ENCODE measurements at regions not wholly inside any gene's neighbourhood (a gene's known extent, or its start where the extent isn't known, plus 50 kb on each side); places are given as distances from the start of the nearest gene placed in this dataset.
A peak's percentile ranks its signal among the peaks of the same experiment; 100 is the strongest.

- DNase-seq (ENCODE audit: low spot score): no peak
Measured at GRCh38 chr4:176507845-176508533, 188.2 kb downstream of the SPCS3 start.

- no peak for DNase-seq (ENCODE audit: low spot score)
Measured at GRCh38 chr4:176508780-176509331, 189.1 kb downstream of the SPCS3 start.

- no peak for DNase-seq (ENCODE audit: low spot score)
Measured at GRCh38 chr4:176525576-176525975, 205.8 kb downstream of the SPCS3 start.

- no peak for DNase-seq (ENCODE audit: low spot score)
Measured at GRCh38 chr4:176526704-176527103, 206.9 kb downstream of the SPCS3 start.

GRCh38 chr4:176529574-176529973, 209.8 kb downstream of the SPCS3 start:
- DNase-seq (ENCODE audit: low spot score): no peak

- DNase-seq (ENCODE audit: low spot score): no peak
Measured at GRCh38 chr4:176533159-176533558, 213.4 kb downstream of the SPCS3 start.

GRCh38 chr4:176534566-176534965, 214.8 kb downstream of the SPCS3 start:
- DNase-seq (ENCODE audit: low spot score): no peak

GRCh38 chr4:176538217-176538925, 218.6 kb downstream of the SPCS3 start:
- no peak for DNase-seq (ENCODE audit: low spot score)

GRCh38 chr4:176539091-176539784, 219.5 kb downstream of the SPCS3 start:
- no peak for DNase-seq (ENCODE audit: low spot score)

GRCh38 chr4:176539785-176540175, 220.0 kb downstream of the SPCS3 start:
- no peak for DNase-seq (ENCODE audit: low spot score)

GRCh38 chr4:176540814-176541213, 221.0 kb downstream of the SPCS3 start:
- DNase-seq (ENCODE audit: low spot score): no peak

GRCh38 chr4:176545872-176546271, 226.1 kb downstream of the SPCS3 start:
- DNase-seq (ENCODE audit: low spot score): no peak

GRCh38 chr4:176546975-176547374, 227.2 kb downstream of the SPCS3 start:
- DNase-seq (ENCODE audit: low spot score): no peak

- DNase-seq (ENCODE audit: low spot score): no peak
Measured at GRCh38 chr4:176548571-176548970, 228.8 kb downstream of the SPCS3 start.

GRCh38 chr4:176549161-176549865, 229.5 kb downstream of the SPCS3 start:
- DNase-seq (ENCODE audit: low spot score): no peak

GRCh38 chr4:176558661-176559060, 234.1 kb downstream of the VEGFC start:
- no peak for DNase-seq (ENCODE audit: low spot score)

- no peak for DNase-seq (ENCODE audit: low spot score)
Measured at GRCh38 chr4:176561368-176561767, 231.4 kb downstream of the VEGFC start.

GRCh38 chr4:176563591-176563990, 229.1 kb downstream of the VEGFC start:
- DNase-seq (ENCODE audit: low spot score): peak; percentile 2

- DNase-seq (ENCODE audit: low spot score): no peak
Measured at GRCh38 chr4:176565049-176565448, 227.7 kb downstream of the VEGFC start.

- no peak for DNase-seq (ENCODE audit: low spot score)
Measured at GRCh38 chr4:176566769-176567168, 226.0 kb downstream of the VEGFC start.

GRCh38 chr4:176568238-176568637, 224.5 kb downstream of the VEGFC start:
- no peak for DNase-seq (ENCODE audit: low spot score)

GRCh38 chr4:176569301-176569700, 223.4 kb downstream of the VEGFC start:
- DNase-seq (ENCODE audit: low spot score): no peak

Data from HT-29 (cell line).